HG02884 (cell line): ENCODE measurements at regions not wholly inside any gene's neighbourhood (a gene's known extent, or its start where the extent isn't known, plus 50 kb on each side); places are given as distances from the start of the nearest gene placed in this dataset.
"Not testable (repeated sequence)": the region's sequence is repeated elsewhere in the genome, so short reads cannot be mapped to it uniquely, and the experiment has no call there.

ENCODE experiments used
- ATAC-seq: cut with Tn5 transposase; IDR thresholded peaks from one replicate; pipeline ENCODE4 v1.9.1; 2021; ENCODE audit warnings: mild to moderate bottlenecking, moderate library complexity; ENCODE audit not compliant: unreplicated experiment

- no peak for ATAC-seq
These were observed 333.6 kb downstream of the ADGRD1 start for GRCh38 chr12:131287015-131287937.

- ATAC-seq = no peak
These were observed 334.4 kb downstream of the ADGRD1 start for GRCh38 chr12:131287938-131288764.

GRCh38 chr12:131288765-131289695 is 335.3 kb downstream of the ADGRD1 start:
- ATAC-seq = not testable (repeated sequence)

GRCh38 chr12:131289807-131290206 is 336.1 kb downstream of the ADGRD1 start:
- ATAC-seq = not testable (repeated sequence)

GRCh38 chr12:131290255-131290959 is 336.7 kb downstream of the ADGRD1 start:
- no peak for ATAC-seq

GRCh38 chr12:131293071-131294015 is 339.6 kb downstream of the ADGRD1 start:
- not testable (repeated sequence) for ATAC-seq

GRCh38 chr12:131294716-131295115 is 341.0 kb downstream of the ADGRD1 start:
- ATAC-seq = not testable (repeated sequence)

- ATAC-seq = not testable (repeated sequence)
These were observed 341.4 kb downstream of the ADGRD1 start for GRCh38 chr12:131295117-131295516.

- not testable (repeated sequence) for ATAC-seq
These were observed 341.9 kb downstream of the ADGRD1 start for GRCh38 chr12:131295559-131295958.

GRCh38 chr12:131296136-131296535 is 342.4 kb downstream of the ADGRD1 start:
- not testable (repeated sequence) for ATAC-seq

GRCh38 chr12:131296651-131297050 is 342.9 kb downstream of the ADGRD1 start:
- not testable (repeated sequence) for ATAC-seq

GRCh38 chr12:131298526-131299369 is 345.0 kb downstream of the ADGRD1 start:
- ATAC-seq = not testable (repeated sequence)

GRCh38 chr12:131299370-131299701 is 345.6 kb downstream of the ADGRD1 start:
- not testable (repeated sequence) for ATAC-seq

- ATAC-seq = not testable (repeated sequence)
These were observed 349.9 kb downstream of the ADGRD1 start for GRCh38 chr12:131303576-131303975.

- ATAC-seq = not testable (repeated sequence)
These were observed 350.9 kb downstream of the ADGRD1 start for GRCh38 chr12:131304642-131305041.

GRCh38 chr12:131309700-131310099 is 356.0 kb downstream of the ADGRD1 start:
- no peak for ATAC-seq

- not testable (repeated sequence) for ATAC-seq
These were observed 356.7 kb downstream of the ADGRD1 start for GRCh38 chr12:131310227-131310969.
